Stimulated activated naive CD4-positive, alpha-beta T cell treated with Interleukin-2 at 50 U/mL for 16 hours (primary cell): ENCODE measurements at regions not wholly inside any gene's neighbourhood (a gene's known extent, or its start where the extent isn't known, plus 50 kb on each side); places are given as distances from the start of the nearest gene placed in this dataset.
"Not testable (repeated sequence)": the region's sequence is repeated elsewhere in the genome, so short reads cannot be mapped to it uniquely, and the experiment has no call there.

Experiments
- DNase-seq: peaks from one replicate; lab custom pipeline; 2025; lab: John Stamatoyannopoulos, UW

DNA sequence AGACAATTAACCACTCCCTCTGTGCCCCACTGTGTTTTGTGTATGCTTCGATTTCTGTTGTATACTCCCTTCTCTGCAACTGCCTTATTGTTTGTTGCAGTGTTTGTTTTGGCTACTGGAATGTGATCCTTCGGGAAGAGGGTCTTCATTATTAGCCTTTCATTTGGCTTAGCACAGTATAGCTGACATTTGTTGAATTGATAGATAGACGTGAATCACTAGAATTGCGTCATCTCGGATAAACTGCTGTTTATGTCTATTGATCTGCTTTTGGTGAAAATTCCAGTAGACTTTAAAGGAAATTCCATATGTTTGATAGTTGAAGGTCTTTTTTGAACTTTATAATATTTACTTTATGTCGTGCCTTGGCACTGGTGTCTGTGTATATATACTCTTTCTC is 189.9 kb upstream of the EYA4 start:
- no peak for DNase-seq

GRCh38 chr6:133052465-133052864 is 188.7 kb upstream of the EYA4 start:
- no peak for DNase-seq

GRCh38 chr6:133055441-133055966 is 185.7 kb upstream of the EYA4 start:
- DNase-seq, result no peak

- no peak for DNase-seq
Observed at GRCh38 chr6:133057352-133057751, 183.8 kb upstream of the EYA4 start.

GRCh38 chr6:133062077-133062476 is 179.1 kb upstream of the EYA4 start:
- DNase-seq, result no peak

DNA sequence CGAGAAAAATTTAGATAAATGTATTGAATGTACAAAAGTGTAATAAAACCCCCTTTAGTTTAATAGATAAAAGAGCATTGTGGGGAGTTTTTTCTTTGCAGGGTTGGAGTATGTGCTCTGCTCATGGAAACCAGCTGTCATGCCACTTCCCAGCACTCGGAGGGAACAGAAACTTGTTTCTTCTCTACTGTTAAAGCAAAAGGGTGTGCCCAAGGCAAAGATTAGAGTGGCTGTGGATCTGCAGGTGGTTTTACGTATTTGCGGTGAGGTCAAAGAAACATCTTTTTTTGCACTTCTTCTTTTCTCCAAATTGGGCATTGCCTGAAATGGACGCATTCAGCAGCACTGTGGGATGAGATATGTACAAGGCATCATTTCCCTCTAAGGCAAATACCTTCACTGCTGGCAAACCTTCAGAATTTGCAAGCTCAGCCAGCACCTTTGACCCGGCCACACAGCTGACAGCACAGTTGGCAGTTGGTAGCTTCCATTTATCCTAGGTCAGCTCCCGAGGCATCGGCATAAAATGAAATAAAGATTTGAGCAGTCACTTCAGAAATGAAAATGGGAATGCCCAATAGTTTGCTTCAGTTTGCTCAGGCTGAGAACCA is 178.4 kb upstream of the EYA4 start:
- DNase-seq, result no peak

- no peak for DNase-seq
Observed at GRCh38 chr6:133067960-133068359, 173.2 kb upstream of the EYA4 start.

GRCh38 chr6:133070410-133071043 is 170.6 kb upstream of the EYA4 start:
- no peak for DNase-seq

DNA sequence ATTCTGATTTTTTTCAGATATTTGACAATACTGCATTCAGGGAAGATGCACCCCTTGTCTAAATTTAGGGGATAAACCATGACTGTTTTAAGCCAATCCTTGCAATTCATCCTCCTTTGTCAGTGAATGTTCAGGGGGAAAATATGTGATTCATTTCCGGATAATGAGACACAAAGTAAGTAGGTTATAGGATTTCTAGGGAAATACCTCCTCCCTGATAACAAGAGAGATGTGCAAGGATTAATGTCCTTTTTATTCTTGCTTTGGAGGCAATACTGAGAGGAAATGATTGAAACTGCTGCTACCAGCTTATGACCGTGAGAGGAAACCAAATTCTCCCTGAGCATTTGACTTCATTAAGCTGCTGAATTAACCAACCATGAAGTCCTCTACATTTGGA is 161.3 kb upstream of the EYA4 start:
- no peak for DNase-seq

- DNase-seq, result no peak
Observed at GRCh38 chr6:133083248-133083967, 157.7 kb upstream of the EYA4 start.

DNA sequence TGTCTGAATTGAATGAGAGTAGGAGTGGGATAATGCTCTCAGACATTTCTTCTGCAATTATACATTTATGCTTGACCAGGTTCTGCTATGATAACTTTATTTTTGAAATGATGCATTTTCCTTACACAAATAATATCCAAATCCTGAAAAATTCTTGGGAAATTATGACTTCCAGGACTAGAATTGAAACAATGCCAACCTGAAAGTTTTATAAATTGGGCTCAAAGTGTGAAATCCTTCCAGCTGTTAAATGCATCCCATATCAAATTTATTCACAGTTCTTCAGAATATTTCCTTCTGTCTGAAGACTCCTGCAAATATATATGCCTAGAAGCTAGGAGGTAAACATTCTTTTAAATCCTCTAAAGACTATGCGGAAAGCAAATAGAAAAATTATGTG is 155.7 kb upstream of the EYA4 start:
- DNase-seq, result no peak

DNA sequence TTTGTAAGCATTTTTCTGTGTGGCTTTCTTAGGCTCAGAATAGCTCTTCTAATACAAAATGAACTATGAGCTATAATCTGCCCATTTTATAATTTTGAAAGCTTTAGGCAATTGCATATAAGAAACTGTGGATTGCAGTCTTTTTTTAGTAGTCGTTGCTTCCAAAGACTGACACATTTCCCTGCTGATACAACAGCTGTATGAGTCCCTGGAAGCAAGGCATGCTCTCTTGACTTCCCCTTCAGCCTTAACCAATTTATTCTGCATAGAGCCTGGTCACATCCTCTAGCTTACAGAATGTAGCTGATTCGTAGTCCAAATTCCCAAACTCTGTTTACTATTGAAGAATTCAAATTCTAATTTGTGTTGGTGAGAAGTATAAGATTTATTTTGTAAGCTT is 155.3 kb upstream of the EYA4 start:
- no peak for DNase-seq

DNA sequence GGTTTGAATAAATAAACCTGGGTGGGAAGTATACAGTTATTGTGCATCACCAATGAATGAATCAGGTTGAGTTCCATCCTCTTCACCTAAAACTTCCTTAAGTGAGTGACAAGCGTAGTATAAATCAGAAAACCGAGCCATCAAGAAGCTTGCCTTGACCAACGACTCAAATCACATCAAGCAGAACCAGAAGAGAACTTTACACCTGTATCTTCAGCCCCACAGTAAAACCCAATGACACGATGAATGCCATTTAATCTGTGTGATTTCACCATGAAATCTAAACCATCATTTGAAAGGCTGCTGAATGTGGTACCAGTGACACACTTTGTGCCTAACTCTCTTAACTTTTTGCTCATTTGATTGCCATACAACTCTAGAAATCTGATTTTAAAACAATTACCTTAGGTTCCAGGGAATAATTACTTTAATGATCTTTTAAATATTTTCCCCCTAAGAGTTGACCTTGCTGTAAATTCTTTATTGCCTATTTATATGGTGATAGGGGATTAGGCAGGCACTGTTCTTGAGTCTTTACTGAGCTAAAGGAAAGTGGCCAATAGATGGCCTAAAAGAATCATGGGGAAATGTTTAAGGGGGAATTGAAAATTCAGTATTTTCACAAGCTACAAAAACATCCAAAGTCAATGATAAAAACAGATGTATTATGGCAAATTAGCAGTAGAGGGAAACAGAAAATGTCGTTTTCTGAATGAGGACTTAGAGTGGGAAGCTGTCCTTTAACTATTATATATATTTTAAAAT is 152.0 kb upstream of the EYA4 start:
- no peak for DNase-seq

- DNase-seq, result no peak
Observed at GRCh38 chr6:133092199-133092598, 149.0 kb upstream of the EYA4 start.

DNA sequence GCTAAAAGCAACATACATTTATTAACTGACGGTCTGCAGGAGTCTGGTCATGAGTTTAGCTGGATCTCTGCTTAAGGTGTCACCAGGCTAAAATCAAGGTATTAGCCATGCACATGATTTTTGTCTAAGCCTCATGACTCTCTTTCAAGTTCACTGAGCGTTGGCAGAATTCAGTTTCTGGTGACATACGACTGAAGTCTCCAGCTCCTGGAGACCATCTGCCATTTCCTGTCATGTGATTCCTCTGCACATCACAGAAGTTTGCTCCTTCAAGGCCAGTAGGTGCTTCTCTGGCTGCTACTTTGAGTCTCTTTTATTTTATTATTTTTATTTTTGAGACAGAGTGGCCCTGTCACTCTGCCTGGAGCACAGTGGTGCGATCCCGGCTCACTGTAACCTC is 148.4 kb upstream of the EYA4 start:
- no peak for DNase-seq

GRCh38 chr6:133093211-133093610 is 147.9 kb upstream of the EYA4 start:
- not testable (repeated sequence) for DNase-seq

DNA sequence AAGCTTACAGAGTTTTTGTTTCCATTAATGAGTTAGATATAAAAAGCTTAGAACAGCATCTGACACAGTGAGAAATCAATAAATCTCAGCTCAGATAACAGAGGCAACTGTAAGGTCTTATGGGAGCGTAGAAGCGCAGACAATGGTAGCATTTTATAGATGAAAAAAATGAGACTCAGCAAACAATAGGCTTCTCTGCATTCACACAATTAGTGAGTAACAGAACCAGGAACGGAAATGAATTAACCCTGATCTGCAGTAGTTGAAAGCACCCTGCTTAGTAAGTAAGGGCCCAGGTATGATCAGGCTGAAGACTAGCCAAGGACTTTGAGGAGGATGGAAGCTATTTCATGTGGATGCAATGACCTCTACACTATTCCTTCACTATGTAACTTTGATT is 147.2 kb upstream of the EYA4 start:
- DNase-seq, result no peak

GRCh38 chr6:133097208-133097607 is 143.9 kb upstream of the EYA4 start:
- DNase-seq, result no peak

GRCh38 chr6:133099573-133099972 is 141.6 kb upstream of the EYA4 start:
- no peak for DNase-seq

DNA sequence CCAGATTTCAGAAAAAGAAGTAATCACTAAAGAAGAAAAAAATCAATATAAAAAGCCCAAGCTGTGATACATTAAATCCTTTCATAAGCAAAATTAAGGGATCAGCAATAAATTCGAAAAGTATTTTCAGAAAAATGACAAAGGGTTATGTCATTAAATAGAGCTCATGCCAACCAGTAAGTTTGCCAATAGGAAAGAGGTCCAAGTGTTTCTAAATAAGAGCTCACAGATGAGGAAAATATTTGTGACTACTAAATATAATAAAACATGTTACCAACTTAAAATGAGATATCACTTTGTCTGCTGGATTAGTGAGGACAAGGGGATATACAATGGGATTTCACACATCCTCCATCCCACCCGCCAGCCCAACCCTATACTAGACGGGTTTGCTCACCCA is 140.3 kb upstream of the EYA4 start:
- no peak for DNase-seq

DNA sequence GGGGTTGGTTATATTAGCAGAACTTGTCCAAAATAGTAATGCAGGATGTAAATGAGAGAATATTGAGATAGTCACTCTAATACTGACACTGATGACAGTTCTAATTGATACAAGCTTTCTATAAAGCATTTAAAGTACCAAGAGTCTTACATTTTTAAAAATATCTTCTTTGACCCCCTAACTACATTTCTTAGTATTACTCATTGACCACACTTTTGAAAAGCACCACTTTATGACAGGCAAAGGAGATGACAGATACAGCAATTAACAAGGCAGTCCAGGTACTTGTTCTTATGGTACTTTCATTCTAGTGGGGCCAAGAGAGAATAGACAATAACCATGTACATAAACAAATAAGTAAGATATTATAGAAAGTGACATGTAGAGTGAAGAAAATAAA is 139.4 kb upstream of the EYA4 start:
- DNase-seq, result no peak

- DNase-seq, result no peak
Observed at GRCh38 chr6:133106934-133107333, 134.2 kb upstream of the EYA4 start.

GRCh38 chr6:133108419-133108818 is 132.7 kb upstream of the EYA4 start:
- DNase-seq, result no peak
